A549 (cell line): ENCODE measurements at regions not wholly inside any gene's neighbourhood (a gene's known extent, or its start where the extent isn't known, plus 50 kb on each side); places are given as distances from the start of the nearest gene placed in this dataset.
A peak's percentile ranks its signal among the peaks of the same experiment; 100 is the strongest.

Experiments
- ATAC-seq, 2 experiments: fragments of 200-7000 bp in 1 of 2; fragments of >200 bp in 1 of 2; cut with Nextera tagmentation in 1 of 2; cut with Tn5 transposase in 1 of 2; 3 replicates each; pipeline versions ENCODE4 v1.8.0 to v1.9.1; 2018 to 2020; ENCODE audit warnings: mild to moderate bottlenecking in 1 of 2, moderate library complexity in 1 of 2
- CTCF ChIA-PET: fragments of 300-600 bp; sonication (Branson Sonifier 250); formaldehyde crosslinking; extraction: SDS; loops from one replicate; lab custom pipeline; 2021; ENCODE audit warnings: antibody characterized with exemption, inconsistent platforms; lab: Yijun Ruan, JAX
- POLR2A ChIA-PET: fragments of 350-600 bp; formaldehyde crosslinking; extraction: SDS; loops from one replicate; lab custom pipeline; 2021; ENCODE audit warnings: antibody characterized with exemption, inconsistent platforms; lab: Yijun Ruan, JAX
- DNase-seq, 2 experiments: peaks; one replicate each; pipeline versions ENCODE4 v3.0.0 to v3.0.0-alpha.2; 2011 to 2016; ENCODE audit warnings: low read depth in 1 of 2, low spot score in 1 of 2
- FAIRE-seq: peaks from 2 replicates; lab custom pipeline; 2011; peaks lifted over from hg19 to GRCh38; lab: Jason Lieb, UNC
- H3K27ac ChIP-seq, 2 experiments: fragments of >200 bp; sonication (Bioruptor Twin); formaldehyde crosslinking; 3 replicates each; pipeline ENCODE4 v1.5.1; 2016 to 2017
- H3K4me1 ChIP-seq: fragments of >200 bp; sonication (Bioruptor Twin); formaldehyde crosslinking; 3 replicates; pipeline ENCODE4 v1.6.1; 2016
- H3K4me2 ChIP-seq: fragments of >200 bp; sonication (Bioruptor Twin); formaldehyde crosslinking; 3 replicates; pipeline ENCODE4 v1.6.1; 2016
- H3K4me3 ChIP-seq: fragments of >200 bp; sonication (Bioruptor Twin); formaldehyde crosslinking; 3 replicates; pipeline ENCODE4 v1.5.1; 2016
- H3K9me3 ChIP-seq: fragments of >200 bp; sonication (Bioruptor Twin); formaldehyde crosslinking; 3 replicates; pipeline ENCODE4 v1.6.1; 2016
- ATOH8 ChIP-seq: fragments of 250-450 bp; sonication (Bioruptor Pico); IDR thresholded peaks from 2 replicates; pipeline ENCODE4 v1.5.0; 2020; ENCODE audit warnings: low read depth, mild to moderate bottlenecking, moderate library complexity
- CHD2 ChIP-seq: fragments of 150-350 bp; IDR thresholded peaks from 2 replicates; pipeline ENCODE4 v1.6.1; 2014; ENCODE audit warnings: low read length; ENCODE audit not compliant: partially characterized antibody
- CHD4 ChIP-seq: fragments of 200-600 bp; sonication (generic); IDR thresholded peaks from 2 replicates; pipeline ENCODE4 v1.6.1; 2016; ENCODE audit warnings: antibody characterized with exemption, mild to moderate bottlenecking, borderline replicate concordance
- EHF ChIP-seq: fragments of 250-450 bp; sonication (Bioruptor Pico); IDR thresholded peaks from 2 replicates; pipeline ENCODE4 v1.5.0; 2020; ENCODE audit warnings: mild to moderate bottlenecking
- ELK1 ChIP-seq: fragments of 150-350 bp; IDR thresholded peaks from 2 replicates; pipeline ENCODE4 v1.6.1; 2014; ENCODE audit warnings: low read depth, mild to moderate bottlenecking, low read length
- EP300 ChIP-seq, 2 experiments: fragments of >200 bp; sonication (Bioruptor Twin); formaldehyde crosslinking; IDR thresholded peaks; 2 replicates in 1 of 2; 3 replicates in 1 of 2; pipeline ENCODE4 v1.6.1; 2016 to 2017
- ESRRA ChIP-seq: fragments of 150-350 bp; IDR thresholded peaks from 2 replicates; pipeline ENCODE4 v1.6.1; 2014; ENCODE audit warnings: mild to moderate bottlenecking, low read length, borderline replicate concordance
- FOSB ChIP-seq: fragments of 250-450 bp; sonication (Bioruptor Pico); IDR thresholded peaks from 2 replicates; pipeline ENCODE4 v1.5.0; 2020; ENCODE audit warnings: mild to moderate bottlenecking, moderate library complexity
- GATA3 ChIP-seq: IDR thresholded peaks from 2 replicates; pipeline ENCODE4 v1.6.1; 2012; ENCODE audit warnings: borderline replicate concordance
- HDAC2 ChIP-seq: fragments of 200-600 bp; sonication (generic); IDR thresholded peaks from 2 replicates; pipeline ENCODE4 v1.6.1; 2016
- HES2 ChIP-seq: fragments of >200 bp; sonication (Bioruptor Twin); formaldehyde crosslinking; IDR thresholded peaks from 2 replicates; pipeline ENCODE4 v1.6.1; 2016
- JUNB ChIP-seq: fragments of >200 bp; sonication (Bioruptor Twin); formaldehyde crosslinking; IDR thresholded peaks from 2 replicates; pipeline ENCODE4 v1.6.1; 2016
- KDM5A ChIP-seq: fragments of 200-600 bp; sonication (generic); IDR thresholded peaks from 2 replicates; pipeline ENCODE4 v1.6.1; 2016; ENCODE audit warnings: antibody characterized with exemption, mild to moderate bottlenecking
- MAFK ChIP-seq: fragments of 450-650 bp; IDR thresholded peaks from 2 replicates; pipeline ENCODE4 v1.6.1; 2014; ENCODE audit not compliant: partially characterized antibody
- MAZ ChIP-seq: fragments of 150-350 bp; IDR thresholded peaks from 2 replicates; pipeline ENCODE4 v1.6.1; 2014; ENCODE audit warnings: antibody characterized with exemption, low read depth, low read length, borderline replicate concordance
- MYC ChIP-seq: IDR thresholded peaks from 2 replicates; pipeline ENCODE4 v1.6.1; 2012; ENCODE audit warnings: mild to moderate bottlenecking, inconsistent platforms, low read length, improper control_type of control experiment, borderline replicate concordance
- PBX3 ChIP-seq: IDR thresholded peaks from 2 replicates; pipeline ENCODE4 v1.6.1; 2012
- PHF8 ChIP-seq: fragments of 200-600 bp; sonication (generic); IDR thresholded peaks from 2 replicates; pipeline ENCODE4 v1.6.1; 2016; ENCODE audit warnings: low read depth, mild to moderate bottlenecking, antibody characterized with exemption, moderate library complexity, borderline replicate concordance
- POLR2A ChIP-seq: IDR thresholded peaks from 2 replicates; pipeline ENCODE4 v1.6.1; 2012; ENCODE audit warnings: mild to moderate bottlenecking, low read length
- RCOR1 ChIP-seq: fragments of 150-350 bp; IDR thresholded peaks from 2 replicates; pipeline ENCODE4 v1.6.1; 2014; ENCODE audit warnings: antibody characterized with exemption, low read length, low read depth
- RFX5 ChIP-seq: fragments of 450-650 bp; IDR thresholded peaks from 2 replicates; pipeline ENCODE4 v1.7.1; 2014; ENCODE audit warnings: antibody characterized with exemption, mild to moderate bottlenecking, moderate library complexity
- SMC3 ChIP-seq: fragments of >200 bp; sonication (Bioruptor Twin); formaldehyde crosslinking; IDR thresholded peaks from 3 replicates; pipeline ENCODE4 v1.6.1; 2018; ENCODE audit warnings: inconsistent platforms
- SREBF2 ChIP-seq: fragments of 450-650 bp; IDR thresholded peaks from 2 replicates; pipeline ENCODE4 v1.6.1; 2014; ENCODE audit warnings: mild to moderate bottlenecking, moderate library complexity
- TFCP2L1 ChIP-seq: fragments of 250-450 bp; sonication (Bioruptor Pico); IDR thresholded peaks from 2 replicates; pipeline ENCODE4 v1.5.0; 2021; ENCODE audit warnings: mild to moderate bottlenecking
- ZFP36 ChIP-seq: fragments of 450-650 bp; IDR thresholded peaks from 2 replicates; pipeline ENCODE4 v1.6.1; 2014; ENCODE audit warnings: borderline replicate concordance; ENCODE audit not compliant: partially characterized antibody
- ZNF302 ChIP-seq: fragments of 250-450 bp; sonication (Bioruptor Pico); IDR thresholded peaks from 2 replicates; pipeline ENCODE4 v1.9.0; 2021; ENCODE audit warnings: inconsistent platforms, mild to moderate bottlenecking, moderate library complexity
- WGBS: methylation state at CpG from one replicate; pipeline ENCODE4 v1.1.6; 2017; ENCODE audit errors: missing lambda C conversion rate; 5-methylcytosine and 5-hydroxymethylcytosine counted together

GRCh38 chr10:26624006-26624405 is 73.5 kb upstream of the PDSS1 start:
- H3K4me1 ChIP-seq, result 0 out of 3 replicates have a peak, but pooled peaks cover 3% of the 10 kb centered on the region
- H3K9me3 ChIP-seq, result no peaks in the 10 kb centered on the region
- CTCF ChIA-PET, result no interaction called here
- FAIRE-seq (no peak), DNase-seq (no peak), ATAC-seq (no peak)
- no peak overlapping the region for H3K4me3 ChIP-seq
- TF ChIP-seq MAFK (no peak), PHF8 (no peak), POLR2A (no peak), PBX3 (no peak), ATOH8 (CRISPR knock-in tag) (no peak), MAZ (no peak), MYC (no peak)
- TF ChIP-seq, all 56 proteins: peak for 0
- no peak overlapping the region for H3K27ac ChIP-seq
- POLR2A ChIA-PET, result no interaction called here
- WGBS, result 52% methylated on average over 3 of the region's 3 CpGs
- no peak overlapping the region for H3K4me2 ChIP-seq

GRCh38 chr10:26626066-26626465 is 71.4 kb upstream of the PDSS1 start:
- no peak overlapping the region for H3K4me3 ChIP-seq
- TF ChIP-seq PHF8 (no peak), RCOR1 (no peak), GATA3 (no peak), TFCP2L1 (CRISPR knock-in tag) (no peak), ZNF302 (no peak)
- FAIRE-seq (no peak), ATAC-seq (no peak), DNase-seq (no peak)
- 50% methylated on average over 3 of the region's 3 CpGs for WGBS
- 0 out of 3 replicates have a peak, but pooled peaks cover 3% of the 10 kb centered on the region for H3K4me1 ChIP-seq
- H3K9me3 ChIP-seq, result no peaks in the 10 kb centered on the region
- H3K4me2 ChIP-seq, result no peak overlapping the region
- ChIA-PET CTCF (no interaction called here), POLR2A (no interaction called here)
- H3K27ac ChIP-seq, result no peak overlapping the region

GRCh38 chr10:26627324-26627723 is 70.2 kb upstream of the PDSS1 start:
- Histone ChIP-seq H3K4me3 (no peak overlapping the region), H3K4me2 (no peak overlapping the region), H3K4me1 (0 out of 3 replicates have a peak, but pooled peaks cover 3% of the 10 kb centered on the region), H3K27ac (no peak overlapping the region), H3K9me3 (no peaks in the 10 kb centered on the region)
- DNase-seq (peak; percentile 16 to 18), ATAC-seq (peak; percentile 87 to 88), FAIRE-seq (peak; percentile 86)
- TF ChIP-seq ESRRA (no peak), HDAC2 (no peak), ELK1 (no peak), GATA3 (no peak), HES2 (no peak), CHD2 (no peak), KDM5A (no peak), EP300 (IDR thresholded peaks at IDR 0.05) (no peak), MAFK (no peak), JUNB (no peak), SREBF2 (no peak), CHD4 (no peak), ZFP36 (no peak), EHF (CRISPR knock-in tag) (no peak), ATOH8 (CRISPR knock-in tag) (no peak), RFX5 (no peak), PHF8 (no peak), SMC3 (no peak), FOSB (no peak)
- 4% methylated on average over 3 of the region's 3 CpGs for WGBS
- CTCF ChIA-PET, result interaction anchor here (1.1 kb wide), 1 partner anchor 23 kb away, joined by 3 read pairs; no protein-coding TSS in a partner anchor
- POLR2A ChIA-PET, result no interaction called here
